ENCODE measurements at regions not wholly inside any gene's neighbourhood (a gene's known extent, or its start where the extent isn't known, plus 50 kb on each side); places are given as distances from the start of the nearest gene placed in this dataset.
A peak's percentile ranks its signal among the peaks of the same experiment; 100 is the strongest.

DNA sequence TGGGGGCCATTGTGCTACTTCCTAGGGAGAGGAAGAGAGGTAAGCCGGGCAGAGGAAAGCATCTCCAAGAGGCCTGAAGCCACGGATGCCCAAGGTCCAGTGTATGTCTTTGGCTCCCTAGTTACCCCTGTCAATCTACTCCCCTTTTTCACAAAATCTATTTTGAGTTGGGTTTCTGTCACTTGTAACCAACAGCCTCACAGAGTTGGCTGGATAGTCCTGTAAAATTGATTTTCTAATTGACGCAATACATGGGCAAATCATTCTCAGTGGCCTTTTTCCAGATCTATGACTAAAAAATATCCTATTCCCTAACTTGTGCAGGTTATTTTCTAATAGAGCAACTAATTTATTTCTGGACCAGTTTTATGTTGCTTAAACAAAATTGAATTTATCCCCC is 168.4 kb downstream of the IRS1 start:
- Histone ChIP-seq H3K9me3 (ENCODE audit: severe bottlenecking) (no peaks in the 10 kb centered on the region), H3K27ac (no peak overlapping the region), H3K36me3 (no peaks in the 10 kb centered on the region), H3K4me3 (ENCODE audit: low read depth, low read length) (no peak overlapping the region), H3K27me3 (ENCODE audit: insufficient read depth, low read depth, severe bottlenecking) (no peaks in the 10 kb centered on the region)
- TF ChIP-seq, protein P1, sequence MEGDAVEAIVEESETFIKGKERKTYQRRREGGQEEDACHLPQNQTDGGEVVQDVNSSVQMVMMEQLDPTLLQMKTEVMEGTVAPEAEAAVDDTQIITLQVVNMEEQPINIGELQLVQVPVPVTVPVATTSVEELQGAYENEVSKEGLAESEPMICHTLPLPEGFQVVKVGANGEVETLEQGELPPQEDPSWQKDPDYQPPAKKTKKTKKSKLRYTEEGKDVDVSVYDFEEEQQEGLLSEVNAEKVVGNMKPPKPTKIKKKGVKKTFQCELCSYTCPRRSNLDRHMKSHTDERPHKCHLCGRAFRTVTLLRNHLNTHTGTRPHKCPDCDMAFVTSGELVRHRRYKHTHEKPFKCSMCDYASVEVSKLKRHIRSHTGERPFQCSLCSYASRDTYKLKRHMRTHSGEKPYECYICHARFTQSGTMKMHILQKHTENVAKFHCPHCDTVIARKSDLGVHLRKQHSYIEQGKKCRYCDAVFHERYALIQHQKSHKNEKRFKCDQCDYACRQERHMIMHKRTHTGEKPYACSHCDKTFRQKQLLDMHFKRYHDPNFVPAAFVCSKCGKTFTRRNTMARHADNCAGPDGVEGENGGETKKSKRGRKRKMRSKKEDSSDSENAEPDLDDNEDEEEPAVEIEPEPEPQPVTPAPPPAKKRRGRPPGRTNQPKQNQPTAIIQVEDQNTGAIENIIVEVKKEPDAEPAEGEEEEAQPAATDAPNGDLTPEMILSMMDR (IDR thresholded peaks at IDR 0.05; ENCODE audit: low read depth, low read length), result no peak
- no peak for DNase-seq

DNA sequence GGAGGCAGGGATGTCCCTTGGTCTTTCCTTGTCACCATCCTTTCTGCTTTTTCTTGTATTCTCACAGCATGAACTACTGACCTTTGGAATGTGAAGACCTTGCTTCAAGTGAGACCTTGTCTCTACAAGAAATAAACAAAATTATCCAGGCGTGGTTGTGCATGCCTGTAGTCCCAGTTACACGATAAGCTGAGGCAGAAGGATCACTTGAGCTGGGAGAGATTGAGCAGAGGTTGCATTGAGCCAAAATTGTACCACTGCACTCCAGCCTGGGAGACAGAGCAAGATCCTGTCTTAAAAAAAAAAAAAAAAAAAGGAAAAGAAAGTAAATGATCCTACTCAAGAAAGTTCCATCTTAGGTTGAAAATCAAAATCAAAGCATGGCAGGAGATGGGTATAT is 173.7 kb downstream of the IRS1 start:
- Histone ChIP-seq H3K27ac (no peak overlapping the region), H3K27me3 (ENCODE audit: insufficient read depth, low read depth, severe bottlenecking) (no peaks in the 10 kb centered on the region), H3K4me3 (ENCODE audit: low read depth, low read length) (no peak overlapping the region), H3K36me3 (no peaks in the 10 kb centered on the region), H3K9me3 (ENCODE audit: severe bottlenecking) (no peaks in the 10 kb centered on the region)
- DNase-seq, result no peak
- TF ChIP-seq, protein P1 (IDR thresholded peaks at IDR 0.05; ENCODE audit: low read depth, low read length), result no peak

DNA sequence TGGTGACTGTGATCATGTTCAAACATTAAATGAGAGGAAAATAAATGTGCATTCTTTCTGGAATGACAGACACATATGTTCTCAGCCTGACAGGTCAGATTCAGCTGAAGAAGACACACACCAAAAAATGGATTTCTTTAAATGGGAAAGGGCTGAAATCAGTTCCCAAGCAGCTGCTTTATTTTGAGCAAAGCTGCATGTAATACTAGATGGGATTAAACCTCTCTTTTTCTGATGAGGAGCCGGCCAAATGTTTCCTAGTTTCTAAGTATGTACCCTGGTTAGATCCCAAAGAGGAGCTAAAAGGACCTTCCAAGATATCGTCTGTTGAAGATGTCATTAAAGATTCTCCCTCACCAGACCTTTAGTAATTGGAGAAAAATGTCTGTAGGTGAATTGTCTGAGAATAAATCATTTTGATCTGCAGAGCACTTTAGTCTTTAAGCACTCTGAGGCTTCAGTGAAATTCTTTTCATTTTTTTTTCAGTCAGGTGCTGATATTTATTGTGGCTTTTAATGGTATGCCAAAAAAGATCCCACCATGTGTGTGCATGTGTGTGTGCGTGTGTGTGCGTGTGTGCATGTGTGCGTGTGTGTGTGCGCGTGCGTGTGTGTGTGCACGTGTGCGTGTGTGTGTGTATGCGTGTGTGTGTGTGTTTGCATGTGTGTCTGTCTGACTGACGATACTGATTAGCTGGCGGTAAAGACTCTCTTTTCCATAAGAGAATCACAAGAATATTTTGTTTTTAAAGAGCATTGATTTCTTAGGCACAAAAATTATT is 175.8 kb downstream of the IRS1 start:
- Histone ChIP-seq H3K27ac (peak overlapping the region; percentile 47), H3K9me3 (ENCODE audit: severe bottlenecking) (no peaks in the 10 kb centered on the region), H3K27me3 (ENCODE audit: insufficient read depth, low read depth, severe bottlenecking) (no peaks in the 10 kb centered on the region), H3K4me3 (ENCODE audit: low read depth, low read length) (no peak overlapping the region), H3K36me3 (no peaks in the 10 kb centered on the region)
- TF ChIP-seq, protein P1 (IDR thresholded peaks at IDR 0.05; ENCODE audit: low read depth, low read length), result no peak
- DNase-seq, result peak; percentile 26

DNA sequence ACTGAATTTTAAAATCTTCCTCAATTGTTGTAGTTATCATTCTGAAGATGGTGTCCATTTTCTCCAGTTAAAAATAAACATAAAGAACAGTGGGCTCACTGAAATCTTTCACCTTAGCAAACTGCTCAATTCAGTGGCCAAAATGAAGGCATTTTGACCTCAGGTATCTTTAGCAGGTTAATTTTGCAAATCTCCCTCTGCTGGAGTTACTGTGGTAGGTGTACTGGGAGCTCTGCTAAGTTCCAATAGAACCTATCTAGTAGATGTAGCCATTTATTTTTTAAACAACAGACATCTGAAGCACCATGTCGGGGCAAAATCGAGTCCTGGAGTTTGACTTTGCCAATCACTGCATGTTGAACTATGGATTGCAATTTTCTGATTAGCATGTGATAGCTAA is 177.1 kb downstream of the IRS1 start:
- DNase-seq, result no peak
- H3K27ac ChIP-seq, result no peak overlapping the region
- H3K27me3 ChIP-seq (ENCODE audit: insufficient read depth, low read depth, severe bottlenecking), result no peaks in the 10 kb centered on the region
- no peaks in the 10 kb centered on the region for H3K9me3 ChIP-seq (ENCODE audit: severe bottlenecking)
- TF ChIP-seq, protein P1 (IDR thresholded peaks at IDR 0.05; ENCODE audit: low read depth, low read length), result 0 out of 2 replicates have a peak, but pooled peaks have one; percentile 2
- no peaks in the 10 kb centered on the region for H3K36me3 ChIP-seq
- H3K4me3 ChIP-seq (ENCODE audit: low read depth, low read length), result no peak overlapping the region

DNA sequence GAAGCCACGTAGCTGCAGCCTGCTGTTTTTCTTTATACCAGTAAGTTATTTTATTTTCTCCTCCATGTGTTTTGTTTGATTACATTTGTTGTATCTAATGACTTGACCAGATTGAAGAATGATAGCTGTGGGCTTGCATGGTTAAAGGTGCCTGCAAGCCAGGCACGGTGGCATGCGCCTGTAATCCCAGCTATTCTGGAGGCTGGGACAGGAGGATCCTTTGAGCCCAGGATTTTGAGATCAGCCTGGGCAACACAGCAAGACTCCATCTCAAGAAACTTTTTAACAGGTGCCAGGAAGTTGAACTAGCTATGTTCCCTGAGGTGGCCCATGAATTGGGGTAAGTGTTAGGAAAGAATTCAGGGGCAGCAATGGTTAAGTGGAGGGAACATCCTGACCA is 179.4 kb downstream of the IRS1 start:
- TF ChIP-seq, protein P1 (IDR thresholded peaks at IDR 0.05; ENCODE audit: low read depth, low read length), result no peak
- Histone ChIP-seq H3K4me3 (ENCODE audit: low read depth, low read length) (no peak overlapping the region), H3K27me3 (ENCODE audit: insufficient read depth, low read depth, severe bottlenecking) (no peaks in the 10 kb centered on the region), H3K36me3 (no peaks in the 10 kb centered on the region), H3K27ac (no peak overlapping the region), H3K9me3 (ENCODE audit: severe bottlenecking) (no peaks in the 10 kb centered on the region)
- no peak for DNase-seq

DNA sequence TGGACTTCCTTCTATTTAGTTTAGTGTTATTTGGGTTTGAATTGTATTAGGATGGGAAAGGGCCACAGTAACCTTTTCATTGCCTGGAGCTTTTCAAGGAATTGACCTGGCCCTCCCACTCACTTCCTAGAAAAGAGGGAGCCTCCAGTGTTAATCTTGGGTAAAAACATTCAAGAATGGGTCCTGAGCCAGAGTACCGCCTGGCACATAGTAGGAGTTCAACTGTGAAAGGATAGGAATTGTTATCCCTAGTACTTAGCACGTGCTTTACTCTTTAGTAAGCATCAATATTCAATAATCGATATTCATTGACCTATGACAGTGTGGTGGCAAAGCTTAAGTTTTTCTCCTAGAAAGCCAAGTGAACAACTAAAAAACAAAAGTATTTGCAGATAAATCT is 179.9 kb downstream of the IRS1 start:
- no peaks in the 10 kb centered on the region for H3K27me3 ChIP-seq (ENCODE audit: insufficient read depth, low read depth, severe bottlenecking)
- H3K36me3 ChIP-seq, result no peaks in the 10 kb centered on the region
- TF ChIP-seq, protein P1 (IDR thresholded peaks at IDR 0.05; ENCODE audit: low read depth, low read length), result no peak
- no peaks in the 10 kb centered on the region for H3K9me3 ChIP-seq (ENCODE audit: severe bottlenecking)
- H3K4me3 ChIP-seq (ENCODE audit: low read depth, low read length), result no peak overlapping the region
- no peak overlapping the region for H3K27ac ChIP-seq
- DNase-seq, result no peak

All from WERI-Rb-1 (cell line).